Mesodermal cell (in vitro differentiated cells): ENCODE measurements at regions not wholly inside any gene's neighbourhood (a gene's known extent, or its start where the extent isn't known, plus 50 kb on each side); places are given as distances from the start of the nearest gene placed in this dataset.

ENCODE experiments used
- H3K27ac ChIP-seq: 2 replicates; pipeline ENCODE4 v1.7.0; 2013; ENCODE audit warnings: mild to moderate bottlenecking, low read depth, low read length, moderate library complexity; ENCODE audit not compliant: severe bottlenecking
- H3K36me3 ChIP-seq: 2 replicates; pipeline ENCODE4 v1.7.1; 2013; ENCODE audit warnings: mild to moderate bottlenecking, low read length, moderate library complexity; ENCODE audit not compliant: control insufficient read depth, insufficient read depth
- H3K4me1 ChIP-seq: one replicate; pipeline ENCODE4 v1.7.1; 2013; ENCODE audit warnings: mild to moderate bottlenecking, low read length; ENCODE audit not compliant: insufficient read depth, control insufficient read depth, poor library complexity, severe bottlenecking
- H3K4me3 ChIP-seq: 2 replicates; pipeline ENCODE4 v1.7.0; 2013; ENCODE audit warnings: low read length, control low read depth, mild to moderate bottlenecking; ENCODE audit not compliant: insufficient read depth, poor library complexity, severe bottlenecking; ENCODE audit errors: extremely low read depth
- H3K9me3 ChIP-seq: 2 replicates; pipeline ENCODE4 v1.7.1; 2013; ENCODE audit warnings: mild to moderate bottlenecking, low read length, moderate library complexity; ENCODE audit not compliant: control insufficient read depth
- WGBS, 2 experiments: methylation state at CpG; one replicate each; pipeline ENCODE4 v1.1.5; 2013; ENCODE audit warnings: missing lambda C conversion rate in 2 of 2; ENCODE audit not compliant: insufficient coverage in 2 of 2; 5-methylcytosine and 5-hydroxymethylcytosine counted together

- WGBS, 2 experiments, result 90 to 95% methylated on average over 4 of the region's 6 CpGs
Measured at GRCh38 chr22:48378673-48379072, 1449.0 kb downstream of the BRD1 start.

GRCh38 chr22:48376936-48377712 is 1450.5 kb downstream of the BRD1 start:
- no peak overlapping the region for H3K4me3 ChIP-seq
- 93% methylated on average over 6 to 7 of the region's 8 CpGs for WGBS, 2 experiments

More at GRCh38 chr22:48378673-48379072, 1449.0 kb downstream of the BRD1 start:
- H3K27ac ChIP-seq, result no peak overlapping the region
- H3K36me3 ChIP-seq, result no peaks in the 10 kb centered on the region
- H3K4me3 ChIP-seq, result no peak overlapping the region
- H3K9me3 ChIP-seq, result no peaks in the 10 kb centered on the region
- H3K4me1 ChIP-seq, result no peaks in the 10 kb centered on the region

GRCh38 chr22:48376428-48376827 is 1451.2 kb downstream of the BRD1 start:
- Histone ChIP-seq H3K36me3 (no peaks in the 10 kb centered on the region), H3K9me3 (no peaks in the 10 kb centered on the region), H3K27ac (no peak overlapping the region), H3K4me1 (no peaks in the 10 kb centered on the region), H3K4me3 (no peak overlapping the region)
- WGBS, 2 experiments, result 18 to 30% methylated on average over 2 to 5 of the region's 8 CpGs

More at GRCh38 chr22:48376936-48377712, 1450.5 kb downstream of the BRD1 start:
- Histone ChIP-seq H3K9me3 (no peaks in the 10 kb centered on the region), H3K36me3 (no peaks in the 10 kb centered on the region), H3K4me1 (no peaks in the 10 kb centered on the region), H3K27ac (no peak overlapping the region)

GRCh38 chr22:48373626-48374173 is 1454.0 kb downstream of the BRD1 start:
- peaks cover 11% of the 10 kb centered on the region for H3K4me1 ChIP-seq
- no peak overlapping the region for H3K4me3 ChIP-seq
- H3K9me3 ChIP-seq, result no peaks in the 10 kb centered on the region
- H3K27ac ChIP-seq, result no peak overlapping the region
- no peaks in the 10 kb centered on the region for H3K36me3 ChIP-seq
- WGBS, 2 experiments, result 92 to 96% methylated on average over 3 to 5 of the region's 12 CpGs

GRCh38 chr22:48372390-48372789 is 1455.3 kb downstream of the BRD1 start:
- no peak overlapping the region for H3K4me3 ChIP-seq
- H3K9me3 ChIP-seq, result no peaks in the 10 kb centered on the region
- 78 to 82% methylated on average over 7 of the region's 7 CpGs for WGBS, 2 experiments
- no peaks in the 10 kb centered on the region for H3K36me3 ChIP-seq
- H3K4me1 ChIP-seq, result peaks cover 11% of the 10 kb centered on the region
- H3K27ac ChIP-seq, result no peak overlapping the region

GRCh38 chr22:48371391-48371790 is 1456.3 kb downstream of the BRD1 start:
- peaks cover 11% of the 10 kb centered on the region for H3K4me1 ChIP-seq
- no peaks in the 10 kb centered on the region for H3K36me3 ChIP-seq
- WGBS, 2 experiments, result 82 to 84% methylated on average over 7 of the region's 7 CpGs
- no peak overlapping the region for H3K27ac ChIP-seq
- H3K4me3 ChIP-seq, result no peak overlapping the region
- H3K9me3 ChIP-seq, result no peaks in the 10 kb centered on the region

- peaks cover 11% of the 10 kb centered on the region for H3K4me1 ChIP-seq
- WGBS, 2 experiments, result 85 to 91% methylated on average over 6 to 9 of the region's 13 CpGs
- H3K9me3 ChIP-seq, result no peaks in the 10 kb centered on the region
- H3K4me3 ChIP-seq, result no peak overlapping the region
- no peak overlapping the region for H3K27ac ChIP-seq
- H3K36me3 ChIP-seq, result no peaks in the 10 kb centered on the region
Measured at GRCh38 chr22:48370508-48371325, 1457.0 kb downstream of the BRD1 start.

GRCh38 chr22:48369789-48370507 is 1457.7 kb downstream of the BRD1 start:
- Histone ChIP-seq H3K36me3 (no peaks in the 10 kb centered on the region), H3K4me3 (no peak overlapping the region), H3K9me3 (no peaks in the 10 kb centered on the region), H3K27ac (no peak overlapping the region), H3K4me1 (peaks cover 11% of the 10 kb centered on the region)
- WGBS, 2 experiments, result 41 to 47% methylated on average over 11 to 12 of the region's 17 CpGs

- Histone ChIP-seq H3K36me3 (no peaks in the 10 kb centered on the region), H3K27ac (no peak overlapping the region), H3K9me3 (no peaks in the 10 kb centered on the region), H3K4me1 (peaks cover 11% of the 10 kb centered on the region), H3K4me3 (no peak overlapping the region)
- 80 to 94% methylated on average over 6 to 10 of the region's 11 CpGs for WGBS, 2 experiments
Measured at GRCh38 chr22:48368975-48369525, 1458.6 kb downstream of the BRD1 start.

- 96 to 98% methylated on average over 5 to 9 of the region's 12 CpGs for whole genome bisulfite sequencing, 2 experiments
Measured at GRCh38 chr22:48367731-48368130, 1459.9 kb downstream of the BRD1 start.

More at GRCh38 chr22:48367731-48368130, 1459.9 kb downstream of the BRD1 start:
- H3K27ac ChIP-seq, result no peak overlapping the region
- H3K4me1 ChIP-seq, result peaks cover 11% of the 10 kb centered on the region
- H3K36me3 ChIP-seq, result no peaks in the 10 kb centered on the region
- H3K9me3 ChIP-seq, result no peaks in the 10 kb centered on the region
- H3K4me3 ChIP-seq, result no peak overlapping the region
